HG03159 (cell line): ENCODE measurements at regions not wholly inside any gene's neighbourhood (a gene's known extent, or its start where the extent isn't known, plus 50 kb on each side); places are given as distances from the start of the nearest gene placed in this dataset.
"Not testable (repeated sequence)": the region's sequence is repeated elsewhere in the genome, so short reads cannot be mapped to it uniquely, and the experiment has no call there.

ENCODE experiments used
- ATAC-seq: cut with Tn5 transposase; IDR thresholded peaks from one replicate; pipeline ENCODE4 v1.9.1; 2021; ENCODE audit warnings: mild to moderate bottlenecking, moderate library complexity; ENCODE audit not compliant: unreplicated experiment

DNA sequence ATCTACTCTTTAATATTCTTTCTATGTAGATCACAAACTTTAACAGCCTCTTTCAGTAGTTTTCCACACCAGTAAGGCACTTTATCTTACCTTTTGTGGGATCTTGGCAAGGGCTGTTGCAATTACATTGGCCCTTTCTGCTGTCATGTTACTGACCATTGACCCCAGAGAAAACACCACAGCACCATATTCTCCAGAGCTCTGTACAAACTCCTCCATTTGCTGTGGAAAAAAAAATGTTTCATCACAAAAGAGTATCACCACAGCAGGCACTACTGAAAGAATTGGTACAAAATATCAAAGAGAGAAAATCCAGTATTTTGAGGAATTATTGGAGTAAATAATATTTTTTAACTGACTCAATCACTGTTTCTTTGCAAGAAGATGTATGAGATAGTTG is 62.3 kb upstream of the UGT2A3 start:
- not testable (repeated sequence) for ATAC-seq

GRCh38 chr4:69017986-69018385 is 66.4 kb upstream of the UGT2A3 start:
- ATAC-seq: not testable (repeated sequence)

GRCh38 chr4:69019538-69020461 is 68.2 kb upstream of the UGT2A3 start:
- ATAC-seq: not testable (repeated sequence)

DNA sequence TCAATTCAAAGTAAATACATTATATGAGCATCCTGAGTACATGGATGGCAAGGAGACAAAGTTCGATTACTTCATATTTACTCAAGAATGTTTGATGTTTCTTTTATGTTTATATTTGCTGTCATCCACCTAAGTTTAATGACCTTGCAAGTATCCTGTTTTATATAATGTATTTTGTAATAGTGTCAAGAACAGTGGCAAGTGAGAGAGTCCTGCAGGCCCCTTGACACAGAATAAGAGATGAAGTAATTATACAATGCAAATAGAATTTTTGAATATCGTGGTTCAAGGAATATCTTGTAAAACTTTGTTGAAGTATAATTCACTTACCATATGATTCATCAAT is 68.8 kb upstream of the UGT2A3 start:
- ATAC-seq: not testable (repeated sequence)

DNA sequence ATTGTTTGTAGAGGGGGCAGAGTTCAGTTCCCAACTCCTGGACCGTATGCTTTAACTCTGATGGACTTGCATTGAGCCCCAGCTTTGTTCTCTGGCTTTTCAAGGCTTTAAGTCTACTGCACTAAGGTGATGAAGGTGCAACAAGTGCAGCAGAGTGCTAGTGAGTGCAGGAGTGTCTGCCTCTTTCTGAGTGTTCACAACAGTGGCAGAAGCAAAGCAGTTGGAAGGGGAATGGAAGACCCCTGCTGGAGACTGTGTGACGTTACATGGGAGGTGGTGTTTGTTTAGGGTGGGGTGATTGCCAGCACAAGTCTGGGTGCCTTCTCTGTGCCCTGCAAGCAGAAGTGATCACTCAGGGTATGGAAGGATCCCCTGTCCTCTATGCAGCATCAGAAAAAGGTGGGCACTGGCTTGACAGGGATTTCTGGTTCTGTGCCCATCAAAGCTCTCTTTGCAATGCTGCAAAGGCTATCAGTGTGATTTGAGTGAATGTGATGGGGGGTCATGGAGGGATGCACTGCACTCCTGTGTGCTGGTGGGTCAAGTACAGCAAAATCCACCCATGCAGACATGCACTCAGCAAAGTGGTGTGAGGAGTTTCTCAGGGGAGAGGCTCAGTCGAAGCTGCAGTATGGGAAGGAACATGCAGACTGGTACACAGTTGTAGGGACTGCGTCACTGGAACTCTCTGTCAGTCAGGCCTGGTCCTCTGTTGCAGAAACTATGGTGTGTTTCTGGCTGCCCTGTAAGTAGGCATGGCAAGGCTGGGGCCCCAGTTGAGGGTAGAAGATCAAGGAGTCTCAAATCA is 70.9 kb upstream of the UGT2B7 start:
- peak; percentile 93 for ATAC-seq

- no peak for ATAC-seq
These were observed 70.3 kb upstream of the UGT2B7 start for GRCh38 chr4:69025999-69026387.

DNA sequence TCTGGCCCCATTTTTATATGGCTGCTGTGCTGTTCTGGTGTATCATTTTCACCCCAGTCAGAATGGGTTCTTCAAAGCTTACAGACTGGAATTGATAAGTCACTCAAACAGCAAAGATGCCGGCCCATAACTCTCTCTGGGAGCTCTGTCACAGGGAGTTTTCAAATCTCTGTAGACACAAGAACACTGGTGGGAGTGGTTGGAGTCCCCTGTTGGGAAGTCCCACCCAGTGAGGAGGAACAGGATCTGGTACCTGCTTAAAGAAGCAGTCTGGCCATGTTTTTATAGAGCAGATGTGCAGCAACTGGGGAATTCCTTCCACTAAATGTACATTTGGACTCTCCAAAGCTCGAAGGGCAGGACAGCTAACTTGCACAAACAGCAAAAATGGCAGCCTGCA is 69.3 kb upstream of the UGT2B7 start:
- ATAC-seq: no peak

DNA sequence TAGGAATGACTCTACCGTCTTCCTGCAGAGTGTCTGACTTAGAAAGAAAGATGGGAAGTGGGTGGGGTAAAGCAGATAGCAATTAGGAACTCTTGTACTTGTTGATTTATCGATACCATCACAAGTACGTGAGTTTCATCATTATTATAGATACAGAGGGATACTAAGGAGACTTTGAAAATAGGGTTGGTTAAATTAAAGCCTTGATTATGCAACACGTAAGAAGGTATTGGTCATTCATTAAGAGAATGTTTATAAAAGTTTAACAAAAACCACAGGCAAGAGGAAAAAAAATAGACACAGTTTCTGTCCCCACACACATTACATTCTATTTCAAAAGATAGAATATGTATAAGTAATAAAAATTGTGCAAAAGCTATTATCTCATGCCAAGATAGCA is 65.9 kb upstream of the UGT2B7 start:
- no peak for ATAC-seq

- no peak for ATAC-seq
These were observed 63.2 kb upstream of the UGT2B7 start for GRCh38 chr4:69032847-69033638.

GRCh38 chr4:69034315-69034740 is 61.9 kb upstream of the UGT2B7 start:
- ATAC-seq: not testable (repeated sequence)

DNA sequence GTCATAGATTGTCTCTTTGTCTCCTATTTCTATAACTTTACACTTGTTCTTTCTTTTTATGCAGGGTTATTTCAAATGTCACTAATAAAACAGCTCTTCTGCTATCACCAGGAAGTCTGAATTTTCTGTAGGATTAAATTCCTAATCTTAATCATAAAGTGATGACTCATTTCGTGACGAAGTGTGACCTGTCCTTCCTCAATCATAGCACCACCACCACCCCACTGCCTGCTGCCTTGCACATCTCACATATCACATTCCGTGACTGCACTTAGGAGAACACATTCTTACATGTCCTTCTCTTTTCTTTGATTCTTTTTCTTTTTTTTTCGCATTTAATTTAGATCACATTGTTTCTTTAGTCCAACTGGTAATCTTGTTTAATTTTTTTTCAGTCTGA is 57.7 kb upstream of the UGT2B7 start:
- ATAC-seq: no peak

DNA sequence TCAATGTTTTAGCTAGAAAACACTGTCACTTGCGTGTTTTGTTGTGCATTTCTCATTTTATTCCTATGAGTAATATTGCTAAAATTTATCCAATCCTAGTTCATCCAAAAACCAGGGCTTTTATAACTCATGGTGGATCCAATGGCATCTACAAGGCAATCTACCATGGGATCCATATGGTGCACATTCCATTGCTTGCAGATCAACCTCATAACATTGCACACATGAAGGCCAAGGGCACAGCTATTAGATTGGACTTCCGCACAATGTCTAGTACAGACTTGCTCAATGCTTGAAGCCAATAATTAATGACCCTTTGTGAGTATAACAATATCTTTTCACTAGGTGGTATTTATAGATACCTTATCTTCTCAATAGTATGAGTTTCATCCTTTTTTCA is 57.2 kb upstream of the UGT2B7 start:
- ATAC-seq: no peak

DNA sequence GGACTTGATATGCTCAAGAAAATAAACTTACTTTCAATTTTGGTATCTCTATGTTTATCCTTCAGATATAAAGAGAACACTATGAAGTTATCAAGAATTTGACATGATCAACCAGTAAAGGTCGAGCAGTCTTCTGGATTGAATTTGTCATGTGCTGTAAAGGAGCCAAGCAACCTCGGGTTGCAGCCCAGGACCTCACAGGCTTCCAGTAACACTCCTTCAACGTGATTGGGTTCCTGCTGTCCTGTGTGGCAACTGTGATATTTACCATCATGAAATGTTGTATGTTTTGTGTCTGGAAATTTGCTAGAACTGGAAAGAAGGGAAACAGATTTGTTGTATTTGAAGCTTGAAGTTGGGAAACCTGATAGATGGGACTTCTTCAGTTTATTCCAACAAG is 52.0 kb upstream of the UGT2B7 start:
- ATAC-seq: no peak
